ENCODE measurements at regions not wholly inside any gene's neighbourhood (a gene's known extent, or its start where the extent isn't known, plus 50 kb on each side); places are given as distances from the start of the nearest gene placed in this dataset.
"Not testable (repeated sequence)": the region's sequence is repeated elsewhere in the genome, so short reads cannot be mapped to it uniquely, and the experiment has no call there.

GRCh38 chr1:238364214-238364892 is 473.6 kb upstream of the ZP4 start:
- no peak for DNase-seq (ENCODE audit: low spot score)

GRCh38 chr1:238360474-238360873 is 469.8 kb upstream of the ZP4 start:
- no peak for DNase-seq (ENCODE audit: low spot score)

- no peak for DNase-seq (ENCODE audit: low spot score)
Measured at GRCh38 chr1:238350471-238350870, 459.7 kb upstream of the ZP4 start.

- DNase-seq (ENCODE audit: low spot score) = no peak
Measured at GRCh38 chr1:238346340-238346739, 455.6 kb upstream of the ZP4 start.

- no peak for DNase-seq (ENCODE audit: low spot score)
Measured at GRCh38 chr1:238345837-238346236, 455.1 kb upstream of the ZP4 start.

GRCh38 chr1:238343852-238344251 is 453.1 kb upstream of the ZP4 start:
- no peak for DNase-seq (ENCODE audit: low spot score)

GRCh38 chr1:238341395-238341794 is 450.7 kb upstream of the ZP4 start:
- no peak for DNase-seq (ENCODE audit: low spot score)

GRCh38 chr1:238340989-238341388 is 450.3 kb upstream of the ZP4 start:
- no peak for DNase-seq (ENCODE audit: low spot score)

- no peak for DNase-seq (ENCODE audit: low spot score)
Measured at GRCh38 chr1:238336531-238336930, 445.8 kb upstream of the ZP4 start.

- no peak for DNase-seq (ENCODE audit: low spot score)
Measured at GRCh38 chr1:238334170-238334569, 443.4 kb upstream of the ZP4 start.

- no peak for DNase-seq (ENCODE audit: low spot score)
Measured at GRCh38 chr1:238331557-238331956, 440.8 kb upstream of the ZP4 start.

- no peak for DNase-seq (ENCODE audit: low spot score)
Measured at GRCh38 chr1:238329671-238330070, 438.9 kb upstream of the ZP4 start.

GRCh38 chr1:238327033-238327432 is 436.3 kb upstream of the ZP4 start:
- not testable (repeated sequence) for DNase-seq (ENCODE audit: low spot score)

- not testable (repeated sequence) for DNase-seq (ENCODE audit: low spot score)
Measured at GRCh38 chr1:238326479-238326878, 435.8 kb upstream of the ZP4 start.

- no peak for DNase-seq (ENCODE audit: low spot score)
Measured at GRCh38 chr1:238324211-238324864, 433.6 kb upstream of the ZP4 start.

- DNase-seq (ENCODE audit: low spot score) = no peak
Measured at GRCh38 chr1:238323490-238323889, 432.8 kb upstream of the ZP4 start.

GRCh38 chr1:238319957-238320356 is 429.2 kb upstream of the ZP4 start:
- no peak for DNase-seq (ENCODE audit: low spot score)

GRCh38 chr1:238318294-238319110 is 427.8 kb upstream of the ZP4 start:
- DNase-seq (ENCODE audit: low spot score) = no peak

GRCh38 chr1:238312969-238313368 is 422.2 kb upstream of the ZP4 start:
- no peak for DNase-seq (ENCODE audit: low spot score)

GRCh38 chr1:238306411-238306810 is 415.7 kb upstream of the ZP4 start:
- no peak for DNase-seq (ENCODE audit: low spot score)

- DNase-seq (ENCODE audit: low spot score) = no peak
Measured at GRCh38 chr1:238302646-238303045, 411.9 kb upstream of the ZP4 start.

- DNase-seq (ENCODE audit: low spot score) = no peak
Measured at GRCh38 chr1:238296371-238296770, 405.6 kb upstream of the ZP4 start.

- no peak for DNase-seq (ENCODE audit: low spot score)
Measured at GRCh38 chr1:238293075-238293474, 402.4 kb upstream of the ZP4 start.

All from CD4-positive, alpha-beta T cell treated with Interleukin-15 for 4 hours (primary cell).